Nephron (organoid): ENCODE measurements at regions not wholly inside any gene's neighbourhood (a gene's known extent, or its start where the extent isn't known, plus 50 kb on each side); places are given as distances from the start of the nearest gene placed in this dataset.
A peak's percentile ranks its signal among the peaks of the same experiment; 100 is the strongest.

Experiments used
- H3K27ac Mint-ChIP-seq, 3 experiments: 2 replicates each; pipeline ENCODE4 v1.8.0; 2020; ENCODE audit warnings: mixed read lengths in 3 of 3, mild to moderate bottlenecking in 2 of 3, moderate library complexity in 1 of 3
- H3K27me3 Mint-ChIP-seq: 2 replicates; pipeline ENCODE4 v1.8.0; 2021; ENCODE audit warnings: low read depth, mild to moderate bottlenecking, moderate library complexity, mixed read lengths
- H3K36me3 Mint-ChIP-seq: 2 replicates; pipeline ENCODE4 v1.8.0; 2020; ENCODE audit warnings: low read depth, mixed read lengths
- H3K4me1 Mint-ChIP-seq: 2 replicates; pipeline ENCODE4 v1.8.0; 2020; ENCODE audit warnings: mixed read lengths
- H3K4me3 Mint-ChIP-seq, 3 experiments: 2 replicates each; pipeline ENCODE4 v1.8.0; 2020; ENCODE audit warnings: mild to moderate bottlenecking in 3 of 3, mixed read lengths in 3 of 3, moderate library complexity in 2 of 3
- H3K9me3 Mint-ChIP-seq: 2 replicates; pipeline ENCODE4 v1.8.0; 2020; ENCODE audit warnings: mixed read lengths
- TF ChIP-seq, protein P1 (sequence below), 3 experiments: fragments of 200-600 bp; sonication (generic); IDR thresholded peaks; one replicate each; pipeline ENCODE4 v1.5.0; 2021; ENCODE audit warnings: antibody characterized with exemption in 3 of 3; ENCODE audit not compliant: unreplicated experiment in 3 of 3

DNA sequence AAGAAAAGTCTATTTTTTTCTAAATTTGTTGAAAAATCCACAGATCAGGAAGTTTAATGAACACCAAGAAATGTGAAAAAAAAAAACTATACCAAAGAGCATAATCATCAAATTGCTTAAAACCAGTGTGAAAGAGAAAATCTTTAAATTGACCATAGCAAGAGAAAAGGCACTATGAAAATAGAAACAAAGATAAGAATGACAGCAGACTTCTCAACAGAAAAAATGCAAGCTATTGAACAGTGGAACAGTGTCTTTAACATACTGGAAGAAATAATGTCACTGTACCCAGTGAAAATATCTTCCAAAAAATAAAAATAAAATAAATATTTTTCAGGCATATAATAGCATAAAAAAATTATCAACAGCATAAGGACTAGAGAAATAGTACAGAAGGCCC, 243.0 kb upstream of the GJB5 start:
- Mint-ChIP-seq H3K27me3 (no peaks in the 10 kb centered on the region), H3K4me3 (no peak overlapping the region), H3K4me1 (no peaks in the 10 kb centered on the region), H3K36me3 (no peaks in the 10 kb centered on the region), H3K9me3 (peaks cover 32% of the 10 kb centered on the region), H3K27ac (no peak overlapping the region)
- TF ChIP-seq, protein P1, sequence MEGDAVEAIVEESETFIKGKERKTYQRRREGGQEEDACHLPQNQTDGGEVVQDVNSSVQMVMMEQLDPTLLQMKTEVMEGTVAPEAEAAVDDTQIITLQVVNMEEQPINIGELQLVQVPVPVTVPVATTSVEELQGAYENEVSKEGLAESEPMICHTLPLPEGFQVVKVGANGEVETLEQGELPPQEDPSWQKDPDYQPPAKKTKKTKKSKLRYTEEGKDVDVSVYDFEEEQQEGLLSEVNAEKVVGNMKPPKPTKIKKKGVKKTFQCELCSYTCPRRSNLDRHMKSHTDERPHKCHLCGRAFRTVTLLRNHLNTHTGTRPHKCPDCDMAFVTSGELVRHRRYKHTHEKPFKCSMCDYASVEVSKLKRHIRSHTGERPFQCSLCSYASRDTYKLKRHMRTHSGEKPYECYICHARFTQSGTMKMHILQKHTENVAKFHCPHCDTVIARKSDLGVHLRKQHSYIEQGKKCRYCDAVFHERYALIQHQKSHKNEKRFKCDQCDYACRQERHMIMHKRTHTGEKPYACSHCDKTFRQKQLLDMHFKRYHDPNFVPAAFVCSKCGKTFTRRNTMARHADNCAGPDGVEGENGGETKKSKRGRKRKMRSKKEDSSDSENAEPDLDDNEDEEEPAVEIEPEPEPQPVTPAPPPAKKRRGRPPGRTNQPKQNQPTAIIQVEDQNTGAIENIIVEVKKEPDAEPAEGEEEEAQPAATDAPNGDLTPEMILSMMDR (IDR thresholded peaks at IDR 0.05; ENCODE audit: unreplicated experiment in 3 of 3) = no peak

DNA sequence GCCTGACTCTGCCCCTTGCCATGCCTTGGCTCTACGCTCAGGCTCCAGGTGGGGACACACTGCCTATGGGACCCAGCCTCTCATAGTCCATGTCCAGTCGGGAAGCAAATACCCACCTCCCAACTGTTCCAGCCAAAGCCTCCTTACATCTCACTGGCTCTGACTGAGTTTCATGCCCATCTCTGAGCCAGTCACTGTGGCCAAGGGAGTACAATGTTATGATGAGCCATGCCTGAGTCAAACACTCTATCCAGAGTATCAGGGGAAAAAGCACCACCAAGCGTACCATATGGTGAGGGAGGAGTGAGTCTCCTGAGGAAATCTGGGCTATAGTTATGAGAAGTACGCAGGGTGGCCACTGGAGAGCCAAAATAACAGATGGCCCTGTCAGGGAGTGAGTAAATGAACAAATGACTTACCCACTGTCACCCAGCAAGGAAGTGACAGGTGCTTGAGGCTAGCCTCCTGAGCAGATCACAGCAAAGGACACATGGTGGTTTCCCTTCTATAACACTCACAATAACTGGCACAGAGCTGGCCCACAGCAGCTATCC, 236.6 kb upstream of the GJB5 start:
- Mint-ChIP-seq H3K27me3 (peaks cover 4% of the 10 kb centered on the region), H3K4me1 (peaks cover 9% of the 10 kb centered on the region), H3K27ac (no peak overlapping the region), H3K36me3 (no peaks in the 10 kb centered on the region), H3K9me3 (peaks cover 2% of the 10 kb centered on the region), H3K4me3 (no peak overlapping the region)
- TF ChIP-seq, protein P1 (IDR thresholded peaks at IDR 0.05; ENCODE audit: unreplicated experiment in 3 of 3) = no peak

DNA sequence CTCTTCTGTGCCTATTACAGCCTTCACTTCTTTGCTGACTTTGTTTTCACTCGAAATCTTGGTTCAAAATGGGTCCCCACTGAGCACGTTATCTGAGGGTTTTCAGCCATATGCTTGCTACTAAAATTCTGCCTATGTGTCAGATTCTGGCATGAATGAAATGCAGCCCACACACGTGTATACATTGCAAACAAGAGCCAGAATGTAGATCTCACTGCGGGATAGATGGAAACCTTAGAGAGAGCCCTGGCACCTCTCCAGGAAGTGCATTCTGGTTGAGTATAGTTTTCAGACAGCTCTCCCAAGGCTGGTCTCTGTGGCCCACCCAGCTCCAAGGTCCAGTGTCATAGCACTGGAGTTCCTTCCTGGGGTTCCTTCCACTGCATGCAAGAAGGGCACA, 234.7 kb upstream of the GJB5 start:
- Mint-ChIP-seq H3K4me1 (peaks cover 25% of the 10 kb centered on the region), H3K36me3 (no peaks in the 10 kb centered on the region), H3K9me3 (peaks cover 2% of the 10 kb centered on the region), H3K27ac (no peak overlapping the region), H3K4me3 (no peak overlapping the region), H3K27me3 (peaks cover 11% of the 10 kb centered on the region)
- TF ChIP-seq, protein P1 (IDR thresholded peaks at IDR 0.05; ENCODE audit: unreplicated experiment in 3 of 3) = no peak

DNA sequence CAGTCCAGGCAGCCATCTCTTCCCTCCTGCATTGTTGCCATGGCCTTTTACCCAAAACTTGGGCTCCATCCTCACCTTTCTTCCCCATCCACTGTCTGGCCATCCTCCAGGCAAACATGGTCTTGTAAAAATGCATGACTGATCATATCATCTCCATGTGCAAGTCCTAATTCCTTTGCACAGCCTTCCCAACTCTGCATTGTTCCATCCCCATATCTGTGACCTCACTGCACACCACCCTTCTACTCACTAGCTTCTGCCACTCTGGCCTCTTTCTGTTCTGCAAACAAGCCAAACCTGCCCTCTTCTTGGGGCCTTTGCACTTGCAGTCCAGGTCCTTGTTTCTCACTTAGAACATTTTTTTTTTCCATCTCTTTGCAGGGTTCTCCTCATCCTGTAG, 230.1 kb upstream of the GJB5 start:
- H3K9me3 Mint-ChIP-seq = no peaks in the 10 kb centered on the region
- H3K4me1 Mint-ChIP-seq = peaks cover 48% of the 10 kb centered on the region
- no peak overlapping the region for H3K4me3 Mint-ChIP-seq
- H3K36me3 Mint-ChIP-seq = no peaks in the 10 kb centered on the region
- H3K27me3 Mint-ChIP-seq = peaks cover 24% of the 10 kb centered on the region
- H3K27ac Mint-ChIP-seq = no peak overlapping the region
- TF ChIP-seq, protein P1 (IDR thresholded peaks at IDR 0.05; ENCODE audit: unreplicated experiment in 3 of 3) = no peak

DNA sequence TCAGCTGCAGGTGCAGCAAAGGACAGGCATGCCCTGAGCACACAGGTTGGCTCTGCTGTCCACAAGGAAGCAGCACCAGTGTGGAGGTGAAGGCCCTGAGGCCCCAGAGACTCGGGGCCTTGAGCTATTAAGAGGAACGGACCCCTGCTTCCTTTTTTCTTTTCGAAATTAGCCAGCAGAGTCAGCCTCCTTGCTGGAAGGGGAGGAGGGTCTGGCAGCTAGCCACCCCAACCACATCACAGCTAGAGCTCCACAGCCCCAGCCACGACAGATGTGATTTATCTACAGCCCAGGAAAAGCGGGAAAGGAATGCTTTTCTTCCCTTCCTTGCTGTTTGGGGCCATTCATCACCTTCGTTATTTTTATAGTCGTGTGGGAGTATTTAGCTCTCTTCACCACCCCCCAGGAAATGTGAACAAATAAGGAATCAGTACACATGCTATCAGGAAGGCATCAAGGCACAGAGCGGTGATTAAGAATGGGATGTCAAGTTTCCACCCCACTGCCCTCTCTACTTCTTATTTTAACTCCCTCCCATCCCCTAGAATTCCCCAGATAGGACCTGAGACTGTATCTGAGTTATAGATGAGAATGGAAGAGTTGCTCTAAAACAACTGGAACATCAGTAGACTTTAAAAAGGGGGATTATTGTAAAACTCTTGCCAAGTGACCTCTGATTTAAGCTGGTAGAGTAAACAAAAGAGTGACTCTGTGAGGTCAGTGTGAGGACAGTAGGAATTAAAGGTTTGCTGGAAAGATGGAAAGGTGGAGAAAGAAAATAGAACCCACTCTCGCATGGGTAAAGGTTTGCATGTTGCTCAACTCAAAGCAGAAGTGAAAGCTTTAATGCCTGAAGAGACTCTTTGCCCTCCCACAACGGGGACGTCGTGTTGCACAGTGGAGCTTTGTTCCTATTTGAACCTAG, 224.7 kb upstream of the GJB5 start:
- Mint-ChIP-seq H3K4me1 (peaks cover 36% of the 10 kb centered on the region), H3K36me3 (no peaks in the 10 kb centered on the region), H3K27me3 (peaks cover 25% of the 10 kb centered on the region), H3K4me3 (peak overlapping the region in 1 of 3 experiments; percentile 6), H3K9me3 (no peaks in the 10 kb centered on the region), H3K27ac (peak overlapping the region; percentile 26 to 61 (median 52))
- TF ChIP-seq, protein P1 (IDR thresholded peaks at IDR 0.05; ENCODE audit: unreplicated experiment in 3 of 3) = no peak
